Activated T-cell treated with anti-CD3 and anti-CD28 coated beads, Interleukin-2, amount 50 U/mL, for 24 hours (primary cell): ENCODE measurements at regions not wholly inside any gene's neighbourhood (a gene's known extent, or its start where the extent isn't known, plus 50 kb on each side); places are given as distances from the start of the nearest gene placed in this dataset.
"Not testable (repeated sequence)": the region's sequence is repeated elsewhere in the genome, so short reads cannot be mapped to it uniquely, and the experiment has no call there.

Experiments
- DNase-seq: peaks from one replicate; pipeline ENCODE4 v3.0.0-alpha.2; 2020
- H3K27ac Mint-ChIP-seq: 2 replicates; pipeline ENCODE4 v1.8.0; 2020; ENCODE audit warnings: mild to moderate bottlenecking, mixed read lengths
- H3K27me3 Mint-ChIP-seq: 2 replicates; pipeline ENCODE4 v1.8.0; 2020; ENCODE audit warnings: mixed read lengths
- H3K36me3 Mint-ChIP-seq: 2 replicates; pipeline ENCODE4 v1.8.0; 2020; ENCODE audit warnings: low read depth, mixed read lengths
- H3K4me1 Mint-ChIP-seq: 2 replicates; pipeline ENCODE4 v1.8.0; 2020; ENCODE audit warnings: low read depth, mixed read lengths
- H3K4me3 Mint-ChIP-seq: 2 replicates; pipeline ENCODE4 v1.8.0; 2020; ENCODE audit warnings: mild to moderate bottlenecking, moderate library complexity, mixed read lengths
- H3K9me3 Mint-ChIP-seq: 2 replicates; pipeline ENCODE4 v1.8.0; 2020; ENCODE audit warnings: mixed read lengths

DNA sequence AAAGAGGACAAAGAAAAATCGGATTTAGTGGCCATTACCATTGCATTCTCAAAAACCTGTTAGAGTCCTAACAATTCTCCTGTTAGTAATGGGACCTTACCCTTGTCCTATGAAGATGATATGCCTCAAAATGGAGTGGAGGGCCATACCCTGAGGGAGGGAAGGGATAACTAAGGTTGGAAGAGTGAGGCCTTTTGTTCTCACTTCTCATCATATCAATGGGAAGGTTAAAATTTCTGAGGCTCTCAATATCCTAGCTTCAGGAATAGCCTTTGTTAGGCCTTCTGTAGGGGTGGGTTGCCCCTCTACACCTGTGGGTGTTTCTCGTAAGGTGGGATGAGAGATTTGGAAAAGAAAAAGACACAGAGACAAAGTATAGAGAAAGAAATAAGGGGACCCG is 109.4 kb upstream of the SGIP1 start:
- not testable (repeated sequence) for H3K4me1 Mint-ChIP-seq, H3K27me3 Mint-ChIP-seq, H3K27ac Mint-ChIP-seq, H3K4me3 Mint-ChIP-seq, DNase-seq, H3K36me3 Mint-ChIP-seq
- peaks cover 14% of the 10 kb centered on the region for H3K9me3 Mint-ChIP-seq

DNA sequence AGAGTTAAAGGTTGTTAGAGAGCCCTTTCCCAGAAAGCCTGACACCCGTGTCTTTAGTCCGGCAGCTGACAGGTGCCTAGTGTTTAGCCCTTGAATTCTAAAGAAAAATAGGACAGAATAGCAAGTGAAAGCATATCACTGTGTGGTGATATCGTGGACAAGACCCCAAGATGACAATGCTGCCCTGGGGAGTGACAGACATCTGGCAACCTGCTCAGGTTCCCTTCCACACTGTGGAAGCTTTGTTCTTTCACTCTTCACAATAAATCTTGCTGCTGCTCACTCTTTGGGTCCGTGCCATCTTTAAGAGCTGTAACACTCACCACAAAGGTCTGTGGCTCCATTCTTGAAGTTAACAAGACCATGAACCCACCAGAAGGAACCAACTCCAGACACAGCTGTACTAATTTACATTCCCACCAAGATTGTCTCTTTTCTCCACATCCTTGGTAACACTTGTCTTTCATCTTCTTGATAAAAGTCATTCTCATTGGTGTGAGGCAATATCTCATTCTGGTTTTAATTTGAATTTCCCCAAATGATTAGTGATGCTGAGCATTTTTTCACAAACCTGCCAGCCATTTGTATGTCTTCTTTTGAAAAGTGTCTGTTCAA is 107.6 kb upstream of the SGIP1 start:
- H3K4me3 Mint-ChIP-seq, result no peak overlapping the region
- DNase-seq, result no peak
- H3K27me3 Mint-ChIP-seq, result no peaks in the 10 kb centered on the region
- peaks cover 2% of the 10 kb centered on the region for H3K36me3 Mint-ChIP-seq
- no peak overlapping the region for H3K27ac Mint-ChIP-seq
- H3K4me1 Mint-ChIP-seq, result peaks cover 9% of the 10 kb centered on the region
- peaks cover 27% of the 10 kb centered on the region for H3K9me3 Mint-ChIP-seq

DNA sequence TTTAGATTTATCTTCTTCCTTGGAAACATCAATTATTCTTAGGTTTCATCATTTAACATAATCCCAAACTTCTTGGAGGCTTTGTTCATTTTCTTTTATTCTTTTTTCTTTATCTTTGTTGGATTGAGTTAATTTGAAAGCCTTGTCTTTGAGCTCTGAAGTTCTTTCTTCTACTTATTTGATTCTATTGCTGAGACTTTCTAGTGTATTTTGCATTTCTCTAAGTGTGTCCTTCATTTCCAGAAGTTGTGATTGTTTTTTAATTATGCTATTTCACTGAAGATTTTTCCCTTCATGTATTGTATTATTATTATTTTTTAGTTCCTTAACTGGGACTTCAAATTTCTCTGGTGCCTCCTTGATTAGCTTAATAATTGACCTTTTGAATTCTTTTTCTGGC is 103.1 kb upstream of the SGIP1 start:
- H3K27ac Mint-ChIP-seq, H3K4me3 Mint-ChIP-seq, H3K27me3 Mint-ChIP-seq, DNase-seq, H3K36me3 Mint-ChIP-seq: not testable (repeated sequence)
- Mint-ChIP-seq H3K4me1 (peaks cover 10% of the 10 kb centered on the region), H3K9me3 (peaks cover 39% of the 10 kb centered on the region)

DNA sequence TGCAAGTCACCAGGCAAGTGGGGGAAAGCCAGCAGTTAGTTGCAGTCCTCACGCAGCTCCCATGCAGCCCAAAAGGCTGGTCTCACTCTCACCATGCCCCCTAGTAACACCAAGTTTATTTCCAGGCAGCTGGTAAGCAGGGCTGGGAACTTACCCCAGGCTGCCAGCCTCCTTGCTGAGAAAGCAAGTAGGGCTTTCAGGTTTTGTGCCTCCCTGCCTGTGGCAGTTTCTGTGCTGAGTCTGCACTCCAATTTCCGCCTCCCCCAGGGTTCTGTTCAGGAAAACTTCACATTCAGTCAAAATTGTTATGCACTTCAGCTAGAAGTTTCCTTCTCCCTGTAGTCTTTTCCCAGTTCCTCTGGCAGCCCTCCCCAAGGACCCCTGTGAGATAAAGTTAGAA is 102.0 kb upstream of the SGIP1 start:
- Mint-ChIP-seq H3K36me3 (peaks cover 2% of the 10 kb centered on the region), H3K4me1 (peaks cover 13% of the 10 kb centered on the region), H3K4me3 (no peak overlapping the region), H3K27ac (no peak overlapping the region), H3K9me3 (peaks cover 39% of the 10 kb centered on the region), H3K27me3 (no peaks in the 10 kb centered on the region)
- DNase-seq, result no peak

DNA sequence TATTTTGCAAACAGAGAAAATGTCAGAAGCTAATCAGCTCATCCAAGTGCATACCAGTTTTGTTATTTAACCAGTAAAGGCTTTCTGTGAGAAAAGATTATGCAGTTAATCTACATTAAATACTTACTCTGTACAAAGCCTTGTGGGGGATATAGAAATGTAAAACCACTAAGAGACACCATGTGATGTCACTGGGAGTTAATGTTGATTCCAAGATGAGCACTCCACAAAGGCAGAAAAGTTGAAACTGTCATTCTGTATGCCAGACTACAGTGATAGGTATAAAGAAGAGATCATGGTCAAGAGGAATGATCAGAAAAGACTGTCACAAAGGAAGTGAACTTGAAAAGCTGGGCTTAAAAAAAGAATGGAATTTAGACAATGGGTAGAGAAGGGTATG is 100.3 kb upstream of the SGIP1 start:
- Mint-ChIP-seq H3K4me1 (peaks cover 25% of the 10 kb centered on the region), H3K27me3 (no peaks in the 10 kb centered on the region), H3K27ac (no peak overlapping the region), H3K9me3 (peaks cover 34% of the 10 kb centered on the region), H3K36me3 (peaks cover 2% of the 10 kb centered on the region), H3K4me3 (no peak overlapping the region)
- DNase-seq, result no peak

DNA sequence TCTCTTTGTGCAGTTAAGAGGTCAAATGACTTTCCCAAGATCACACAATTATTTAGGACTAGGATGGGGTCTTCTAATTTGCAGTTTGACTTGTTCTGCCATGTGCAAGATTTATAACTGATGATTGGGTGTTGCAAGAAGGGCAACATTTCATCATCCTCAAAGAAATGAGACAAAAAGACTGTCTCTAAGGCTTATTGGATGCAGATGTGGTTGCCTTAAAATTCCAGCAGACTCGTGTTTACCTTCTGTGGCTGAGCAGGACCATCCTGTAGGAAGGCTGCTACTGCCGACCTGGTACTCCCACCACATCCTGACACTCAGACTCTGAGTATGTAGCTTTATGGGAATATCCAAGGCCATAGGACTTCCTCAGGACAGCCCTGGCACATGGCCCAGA is 99.9 kb upstream of the SGIP1 start:
- no peak for DNase-seq
- no peaks in the 10 kb centered on the region for H3K27me3 Mint-ChIP-seq
- H3K9me3 Mint-ChIP-seq, result peaks cover 29% of the 10 kb centered on the region
- H3K36me3 Mint-ChIP-seq, result peaks cover 2% of the 10 kb centered on the region
- no peak overlapping the region for H3K4me3 Mint-ChIP-seq
- no peak overlapping the region for H3K27ac Mint-ChIP-seq
- H3K4me1 Mint-ChIP-seq, result peaks cover 30% of the 10 kb centered on the region

DNA sequence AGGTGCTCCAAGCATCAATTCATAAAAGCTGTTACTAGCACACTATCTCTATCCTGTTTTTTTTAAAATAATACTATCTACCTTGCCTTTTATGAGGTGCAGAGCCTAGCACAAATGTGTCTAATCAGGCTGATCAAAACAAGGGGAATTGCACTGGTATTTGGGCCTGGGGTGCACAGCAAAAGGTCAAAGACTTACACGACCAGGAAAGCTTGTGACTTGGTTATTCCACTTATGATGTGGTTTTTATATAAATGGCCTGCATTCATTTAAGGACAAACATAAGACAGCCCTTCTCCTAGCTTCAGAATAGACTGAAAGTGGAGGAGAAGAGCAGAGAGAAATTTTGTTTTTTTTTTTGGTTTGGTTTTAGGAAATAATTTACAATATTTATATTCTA is 98.4 kb upstream of the SGIP1 start:
- Mint-ChIP-seq H3K4me3 (no peak overlapping the region), H3K27me3 (no peaks in the 10 kb centered on the region), H3K9me3 (peaks cover 18% of the 10 kb centered on the region), H3K4me1 (peaks cover 42% of the 10 kb centered on the region), H3K27ac (no peak overlapping the region), H3K36me3 (peaks cover 2% of the 10 kb centered on the region)
- no peak for DNase-seq

DNA sequence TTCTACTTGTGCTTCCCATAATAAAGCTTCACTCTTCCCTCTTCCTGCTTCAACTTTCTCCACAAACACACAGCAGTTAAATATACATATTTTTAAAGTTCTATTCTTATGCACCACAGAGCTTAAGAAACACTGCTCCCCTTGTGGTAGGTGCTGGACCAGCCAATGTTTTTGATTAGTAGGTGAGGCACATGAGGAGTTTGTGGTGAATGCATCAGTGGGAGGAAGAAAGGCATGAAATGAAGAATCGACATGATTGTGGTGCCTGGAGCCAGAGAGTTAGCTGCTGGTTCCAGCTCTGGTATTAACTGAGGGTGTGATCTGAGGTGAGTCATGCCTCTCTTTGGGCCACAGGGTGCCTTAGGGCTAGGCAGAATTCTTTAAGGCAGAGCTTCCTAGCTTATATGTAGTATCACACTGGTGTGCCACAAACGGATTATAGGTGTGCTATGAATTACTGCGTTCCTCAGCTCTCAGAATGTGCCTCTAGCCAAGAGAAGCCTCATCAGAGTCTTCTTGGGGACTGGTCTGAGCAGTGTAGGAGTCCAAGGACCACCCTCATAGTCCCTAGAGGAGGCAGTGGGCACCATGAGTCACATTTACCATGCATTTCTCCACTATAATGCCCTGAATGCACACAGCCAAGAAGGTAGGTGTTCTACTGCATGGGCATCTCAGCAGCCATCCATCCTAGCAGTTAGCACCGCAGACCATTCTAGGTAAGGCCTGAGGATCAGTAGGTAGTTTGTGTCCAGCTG is 97.4 kb upstream of the SGIP1 start:
- H3K27ac Mint-ChIP-seq, result peak overlapping the region; percentile 86
- H3K4me3 Mint-ChIP-seq, result no peak overlapping the region
- no peaks in the 10 kb centered on the region for H3K36me3 Mint-ChIP-seq
- no peaks in the 10 kb centered on the region for H3K27me3 Mint-ChIP-seq
- peaks cover 10% of the 10 kb centered on the region for H3K9me3 Mint-ChIP-seq
- DNase-seq, result peak; percentile 58
- peaks cover 42% of the 10 kb centered on the region for H3K4me1 Mint-ChIP-seq

DNA sequence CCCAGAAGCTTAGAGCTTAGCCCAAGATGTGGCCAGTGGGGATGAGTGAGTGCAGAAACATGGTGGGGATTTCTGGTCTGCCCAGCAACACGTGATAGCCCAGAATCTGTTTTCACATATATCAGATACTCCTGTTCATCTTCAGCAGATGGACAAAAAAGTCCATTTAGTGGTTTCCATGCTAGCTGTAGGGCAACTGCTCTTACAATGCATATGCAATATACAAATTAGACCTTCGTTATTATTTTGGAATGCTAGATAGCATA is 96.9 kb upstream of the SGIP1 start:
- no peaks in the 10 kb centered on the region for H3K27me3 Mint-ChIP-seq
- H3K9me3 Mint-ChIP-seq, result peaks cover 7% of the 10 kb centered on the region
- peaks cover 42% of the 10 kb centered on the region for H3K4me1 Mint-ChIP-seq
- peak overlapping the region; percentile 86 for H3K27ac Mint-ChIP-seq
- no peak overlapping the region for H3K4me3 Mint-ChIP-seq
- H3K36me3 Mint-ChIP-seq, result no peaks in the 10 kb centered on the region
- no peak for DNase-seq

DNA sequence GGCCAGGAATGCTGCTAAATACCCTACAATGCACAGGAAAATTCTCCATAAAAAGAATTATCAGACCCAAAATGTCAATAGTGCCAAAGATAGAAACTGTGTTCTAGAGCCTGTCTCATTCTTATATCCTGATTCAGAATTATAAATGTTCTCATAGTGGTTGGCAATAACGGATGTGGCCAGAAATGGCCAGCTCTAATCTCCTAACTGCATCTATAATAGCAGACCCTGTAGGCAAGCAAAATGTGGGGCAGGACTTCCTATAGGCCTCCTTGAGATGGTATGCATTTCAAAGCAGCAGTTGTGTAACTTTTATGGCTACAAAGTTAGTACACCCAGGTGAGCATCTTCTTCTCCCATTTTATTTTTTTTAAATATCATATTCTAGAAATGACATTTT is 95.9 kb upstream of the SGIP1 start:
- H3K9me3 Mint-ChIP-seq, result no peaks in the 10 kb centered on the region
- no peaks in the 10 kb centered on the region for H3K27me3 Mint-ChIP-seq
- no peak overlapping the region for H3K4me3 Mint-ChIP-seq
- no peaks in the 10 kb centered on the region for H3K36me3 Mint-ChIP-seq
- H3K27ac Mint-ChIP-seq, result peak overlapping the region; percentile 85
- peaks cover 42% of the 10 kb centered on the region for H3K4me1 Mint-ChIP-seq
- DNase-seq, result no peak

DNA sequence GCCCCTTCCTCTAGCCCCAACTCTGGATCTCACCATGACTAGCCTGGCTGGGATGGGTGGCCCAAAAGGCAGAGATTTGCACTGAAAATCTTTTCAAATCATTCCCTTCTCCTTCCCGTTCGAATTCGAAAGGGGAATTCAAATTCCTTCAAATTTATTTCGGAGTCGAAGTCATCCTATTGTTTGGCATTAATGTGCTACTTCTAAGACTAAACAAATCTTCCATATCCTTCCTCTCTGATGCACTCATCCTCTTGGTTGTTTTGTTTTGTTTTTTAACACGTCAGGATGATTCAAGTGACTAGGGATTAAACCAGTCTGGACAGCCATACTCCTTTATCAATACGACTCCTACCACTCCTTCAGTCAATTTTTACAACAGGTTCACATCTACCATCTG is 95.5 kb upstream of the SGIP1 start:
- H3K4me3 Mint-ChIP-seq, result peak overlapping the region; percentile 45
- H3K9me3 Mint-ChIP-seq, result no peaks in the 10 kb centered on the region
- H3K27ac Mint-ChIP-seq, result peak overlapping the region; percentile 85
- no peaks in the 10 kb centered on the region for H3K36me3 Mint-ChIP-seq
- no peaks in the 10 kb centered on the region for H3K27me3 Mint-ChIP-seq
- DNase-seq, result no peak
- H3K4me1 Mint-ChIP-seq, result peaks cover 43% of the 10 kb centered on the region

DNA sequence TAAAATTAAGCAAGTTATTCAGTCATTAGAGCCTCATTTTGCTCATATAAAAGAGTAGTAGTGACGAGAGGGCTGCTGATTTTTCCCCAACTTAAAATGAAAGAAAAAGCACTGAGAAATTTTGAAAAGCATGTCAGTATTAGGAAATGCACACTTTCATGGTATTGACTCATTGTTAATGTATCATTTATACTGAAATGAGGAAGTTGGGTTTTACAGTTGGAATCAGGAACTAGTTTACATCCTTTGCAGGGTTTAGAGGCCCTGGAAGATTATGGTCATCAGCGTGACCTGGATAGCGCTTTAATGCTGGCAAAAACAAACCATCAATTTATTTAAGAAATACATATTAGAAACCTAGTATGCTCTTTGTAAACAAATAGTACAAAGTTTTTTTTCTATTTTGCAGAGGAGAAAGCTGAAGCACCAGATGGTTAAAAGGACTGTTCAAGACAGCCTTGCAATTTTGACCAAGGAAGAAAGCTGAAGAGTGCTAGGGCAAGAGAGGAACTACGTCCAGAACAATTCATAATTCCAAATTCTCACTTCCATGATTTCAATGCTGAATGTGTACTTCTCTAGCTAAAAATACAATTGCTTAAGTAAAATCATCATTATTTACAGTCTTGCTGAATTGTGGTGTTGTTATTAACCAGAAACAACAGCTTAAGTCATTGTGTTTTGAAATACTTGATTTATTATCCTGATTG is 94.8 kb upstream of the SGIP1 start:
- H3K27me3 Mint-ChIP-seq, result no peaks in the 10 kb centered on the region
- H3K4me3 Mint-ChIP-seq, result peak overlapping the region; percentile 45
- DNase-seq, result no peak
- peaks cover 49% of the 10 kb centered on the region for H3K4me1 Mint-ChIP-seq
- H3K27ac Mint-ChIP-seq, result peak overlapping the region; percentile 85
- H3K9me3 Mint-ChIP-seq, result no peaks in the 10 kb centered on the region
- H3K36me3 Mint-ChIP-seq, result no peaks in the 10 kb centered on the region

DNA sequence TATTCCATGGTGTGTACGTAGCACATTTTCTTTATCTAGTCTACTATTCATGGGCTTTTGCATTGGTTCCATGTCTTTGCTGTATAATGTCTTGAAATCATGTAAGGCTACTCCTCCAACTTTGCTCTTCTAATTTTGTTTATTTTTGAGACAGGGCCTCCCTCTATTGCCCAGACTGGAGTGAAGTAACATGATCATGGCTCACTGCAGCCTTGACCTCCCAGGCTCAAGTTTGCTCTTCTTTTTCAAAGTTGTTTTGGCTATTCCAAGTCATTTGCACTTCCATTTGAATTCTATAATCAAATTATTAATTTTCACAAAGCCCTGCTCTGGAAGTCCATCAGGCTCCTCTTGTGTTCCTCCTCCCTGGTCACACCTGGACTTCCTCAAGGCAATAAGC is 90.2 kb upstream of the SGIP1 start:
- Mint-ChIP-seq H3K36me3 (no peaks in the 10 kb centered on the region), H3K4me3 (no peak overlapping the region), H3K4me1 (peaks cover 44% of the 10 kb centered on the region), H3K9me3 (no peaks in the 10 kb centered on the region), H3K27ac (no peak overlapping the region), H3K27me3 (peaks cover 9% of the 10 kb centered on the region)
- DNase-seq, result no peak

DNA sequence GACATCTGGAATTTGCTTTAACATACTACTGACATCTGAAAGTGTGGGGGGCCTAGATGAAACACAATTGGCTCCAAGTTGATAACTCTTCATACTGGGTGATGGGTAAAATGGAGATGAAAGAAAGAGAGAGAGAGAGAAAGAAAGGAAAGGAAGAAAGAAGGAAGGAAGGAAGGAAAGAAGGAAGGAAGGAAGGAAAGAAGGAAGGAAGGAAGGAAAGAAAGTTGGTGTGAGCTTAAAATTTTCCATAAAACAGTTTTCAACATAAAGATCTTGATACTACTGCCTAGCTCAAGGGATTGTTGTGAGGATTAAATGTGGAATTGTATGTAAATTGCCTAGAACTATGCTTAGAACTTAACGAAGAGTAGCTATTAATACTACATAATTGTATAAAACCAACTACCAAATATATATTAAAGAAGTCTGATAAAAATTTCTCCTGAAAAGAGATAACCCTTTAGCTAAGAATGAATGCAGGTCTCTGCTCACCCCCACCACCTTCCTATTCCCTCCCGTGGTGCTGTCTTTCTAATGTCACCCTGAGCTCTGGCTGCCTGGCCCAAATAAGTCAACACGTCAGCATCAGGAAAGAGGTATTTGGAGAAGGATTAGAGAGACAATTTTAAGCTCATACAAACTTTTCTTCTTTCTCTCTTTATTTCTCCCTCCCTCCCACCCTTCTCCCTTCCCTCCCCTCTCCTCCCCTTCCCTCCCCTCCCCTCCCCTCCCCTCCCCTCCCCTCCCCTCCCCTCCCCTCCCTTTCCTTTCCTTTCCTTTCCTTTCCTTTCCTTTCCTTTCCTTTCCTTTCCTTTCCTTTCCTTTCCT is 89.3 kb upstream of the SGIP1 start:
- no peak for DNase-seq
- no peaks in the 10 kb centered on the region for H3K36me3 Mint-ChIP-seq
- no peaks in the 10 kb centered on the region for H3K9me3 Mint-ChIP-seq
- H3K4me3 Mint-ChIP-seq, result peak overlapping the region; percentile 57
- H3K27ac Mint-ChIP-seq, result peak overlapping the region; percentile 92
- peaks cover 9% of the 10 kb centered on the region for H3K27me3 Mint-ChIP-seq
- H3K4me1 Mint-ChIP-seq, result peaks cover 36% of the 10 kb centered on the region
